ENCODE measurements at regions not wholly inside any gene's neighbourhood (a gene's known extent, or its start where the extent isn't known, plus 50 kb on each side); places are given as distances from the start of the nearest gene placed in this dataset.
"Not testable (repeated sequence)": the region's sequence is repeated elsewhere in the genome, so short reads cannot be mapped to it uniquely, and the experiment has no call there.

GRCh38 chr6:4371207-4371921 lies 236.0 kb upstream of the ECI2 start:
- no peak for DNase-seq (ENCODE audit: extremely low spot score, insufficient read length, low read depth)
- FAIRE-seq = no peak

- FAIRE-seq = no peak
These were observed 234.7 kb upstream of the ECI2 start for GRCh38 chr6:4370066-4370465.

GRCh38 chr6:4369616-4370015 lies 234.2 kb upstream of the ECI2 start:
- DNase-seq (ENCODE audit: extremely low spot score, insufficient read length, low read depth) = no peak
- FAIRE-seq = no peak

More at GRCh38 chr6:4370066-4370465, 234.7 kb upstream of the ECI2 start:
- no peak for DNase-seq (ENCODE audit: extremely low spot score, insufficient read length, low read depth)

GRCh38 chr6:4368649-4369048 lies 233.3 kb upstream of the ECI2 start:
- FAIRE-seq (no peak), DNase-seq (ENCODE audit: extremely low spot score, insufficient read length, low read depth) (no peak)

- DNase-seq (ENCODE audit: extremely low spot score, insufficient read length, low read depth) (no peak), FAIRE-seq (no peak)
These were observed 232.3 kb upstream of the ECI2 start for GRCh38 chr6:4367643-4368042.

- no peak for FAIRE-seq
- DNase-seq (ENCODE audit: extremely low spot score, insufficient read length, low read depth) = no peak
These were observed 231.4 kb upstream of the ECI2 start for GRCh38 chr6:4366635-4367395.

GRCh38 chr6:4365686-4366085 lies 230.3 kb upstream of the ECI2 start:
- FAIRE-seq = no peak
- no peak for DNase-seq (ENCODE audit: extremely low spot score, insufficient read length, low read depth)

GRCh38 chr6:4364711-4365110 lies 229.3 kb upstream of the ECI2 start:
- no peak for DNase-seq (ENCODE audit: extremely low spot score, insufficient read length, low read depth)
- no peak for FAIRE-seq

GRCh38 chr6:4364172-4364571 lies 228.8 kb upstream of the ECI2 start:
- no peak for FAIRE-seq
- no peak for DNase-seq (ENCODE audit: extremely low spot score, insufficient read length, low read depth)

- FAIRE-seq (no peak), DNase-seq (ENCODE audit: extremely low spot score, insufficient read length, low read depth) (no peak)
These were observed 228.3 kb upstream of the ECI2 start for GRCh38 chr6:4363656-4364055.

- no peak for DNase-seq (ENCODE audit: extremely low spot score, insufficient read length, low read depth)
- no peak for FAIRE-seq
These were observed 227.0 kb upstream of the ECI2 start for GRCh38 chr6:4362326-4362725.

- no peak for FAIRE-seq
- DNase-seq (ENCODE audit: extremely low spot score, insufficient read length, low read depth) = no peak
These were observed 225.5 kb upstream of the ECI2 start for GRCh38 chr6:4360920-4361319.

GRCh38 chr6:4359108-4359730 lies 223.8 kb upstream of the ECI2 start:
- DNase-seq (ENCODE audit: extremely low spot score, insufficient read length, low read depth) = no peak
- FAIRE-seq = no peak

- no peak for DNase-seq (ENCODE audit: extremely low spot score, insufficient read length, low read depth)
- FAIRE-seq = no peak
These were observed 223.2 kb upstream of the ECI2 start for GRCh38 chr6:4358414-4359107.

GRCh38 chr6:4357660-4358152 lies 222.3 kb upstream of the ECI2 start:
- DNase-seq (ENCODE audit: extremely low spot score, insufficient read length, low read depth); FAIRE-seq: not testable (repeated sequence)

- no peak for DNase-seq (ENCODE audit: extremely low spot score, insufficient read length, low read depth)
- FAIRE-seq = no peak
These were observed 221.7 kb upstream of the ECI2 start for GRCh38 chr6:4356899-4357659.

GRCh38 chr6:4355241-4355640 lies 219.9 kb upstream of the ECI2 start:
- FAIRE-seq (no peak), DNase-seq (ENCODE audit: extremely low spot score, insufficient read length, low read depth) (no peak)

GRCh38 chr6:4354181-4354580 lies 218.8 kb upstream of the ECI2 start:
- FAIRE-seq = no peak
- no peak for DNase-seq (ENCODE audit: extremely low spot score, insufficient read length, low read depth)

- FAIRE-seq = no peak
- DNase-seq (ENCODE audit: extremely low spot score, insufficient read length, low read depth) = no peak
These were observed 217.4 kb upstream of the ECI2 start for GRCh38 chr6:4352731-4353130.

GRCh38 chr6:4352322-4352669 lies 216.9 kb upstream of the ECI2 start:
- DNase-seq (ENCODE audit: extremely low spot score, insufficient read length, low read depth) (no peak), FAIRE-seq (no peak)
